Spleen (tissue), 7 donors: ENCODE measurements at regions not wholly inside any gene's neighbourhood (a gene's known extent, or its start where the extent isn't known, plus 50 kb on each side); places are given as distances from the start of the nearest gene placed in this dataset.

Source experiments
- POLR2A ChIP-seq, 3 donors: fragments of 450-650 bp; IDR thresholded peaks; one replicate each; pipeline ENCODE4 v1.5.1; 2017; ENCODE audit warnings: antibody characterized with exemption in 3 of 3, mild to moderate bottlenecking in 1 of 3
- POLR2AphosphoS5 ChIP-seq, 3 donors: sonication (generic); formaldehyde crosslinking; IDR thresholded peaks; one replicate each; pipeline ENCODE4 v1.5.1; 2017; ENCODE audit warnings: antibody characterized with exemption in 3 of 3
- TF ChIP-seq, protein P1 (sequence below), 11 experiments: fragments of 200-600 bp in 7 of 11; fragments of 450-650 bp in 4 of 11; sonication (generic) in 4 of 11; IDR thresholded peaks in 8 of 11; conservative IDR thresholded peaks in 3 of 11; 1 replicate in 7 of 11; 2 replicates in 4 of 11; pipeline versions ENCODE4 v1.4.0 to v1.8.0; 2016 to 2021; ENCODE audit warnings: antibody characterized with exemption in 11 of 11, inconsistent platforms in 4 of 11, mild to moderate bottlenecking in 1 of 11
- donor health status: DM: no; HTN: no; CAD: no; lungs with moderate emphysema.
- donor health status: DM: no; HTN: no; CAD: no.
- donor health status: DM: no; HTN: no; CAD: no.

DNA sequence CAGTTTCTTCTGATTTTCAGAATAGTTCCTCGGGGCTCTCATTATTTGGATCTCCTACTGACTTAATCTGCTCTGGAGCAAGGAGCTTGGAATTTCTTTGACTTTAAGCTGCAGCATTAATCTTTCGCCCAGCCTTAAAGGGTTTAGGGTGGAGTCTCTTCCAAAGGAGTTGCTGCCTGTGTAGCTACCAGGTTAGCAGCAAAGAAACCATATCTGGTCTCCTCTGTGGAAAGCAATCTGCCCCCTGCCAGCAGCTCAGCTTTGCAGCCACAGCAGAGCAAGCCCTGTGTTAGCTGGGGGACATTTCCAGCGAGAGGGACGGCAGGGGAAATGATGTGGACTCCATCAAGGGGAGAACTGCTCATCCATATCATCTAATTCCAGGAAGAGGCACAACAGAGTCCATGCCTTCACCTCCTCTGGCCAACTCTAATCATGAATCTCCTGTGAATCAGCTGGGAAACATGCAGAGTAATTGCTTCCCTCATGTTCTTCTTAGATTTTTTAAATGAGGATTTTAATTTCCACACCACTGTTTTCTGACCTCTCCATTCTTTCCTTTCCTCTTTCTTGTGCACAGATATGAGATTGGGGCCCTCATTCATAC lies 827.6 kb upstream of the CA10 start:
- TF ChIP-seq, protein P1, sequence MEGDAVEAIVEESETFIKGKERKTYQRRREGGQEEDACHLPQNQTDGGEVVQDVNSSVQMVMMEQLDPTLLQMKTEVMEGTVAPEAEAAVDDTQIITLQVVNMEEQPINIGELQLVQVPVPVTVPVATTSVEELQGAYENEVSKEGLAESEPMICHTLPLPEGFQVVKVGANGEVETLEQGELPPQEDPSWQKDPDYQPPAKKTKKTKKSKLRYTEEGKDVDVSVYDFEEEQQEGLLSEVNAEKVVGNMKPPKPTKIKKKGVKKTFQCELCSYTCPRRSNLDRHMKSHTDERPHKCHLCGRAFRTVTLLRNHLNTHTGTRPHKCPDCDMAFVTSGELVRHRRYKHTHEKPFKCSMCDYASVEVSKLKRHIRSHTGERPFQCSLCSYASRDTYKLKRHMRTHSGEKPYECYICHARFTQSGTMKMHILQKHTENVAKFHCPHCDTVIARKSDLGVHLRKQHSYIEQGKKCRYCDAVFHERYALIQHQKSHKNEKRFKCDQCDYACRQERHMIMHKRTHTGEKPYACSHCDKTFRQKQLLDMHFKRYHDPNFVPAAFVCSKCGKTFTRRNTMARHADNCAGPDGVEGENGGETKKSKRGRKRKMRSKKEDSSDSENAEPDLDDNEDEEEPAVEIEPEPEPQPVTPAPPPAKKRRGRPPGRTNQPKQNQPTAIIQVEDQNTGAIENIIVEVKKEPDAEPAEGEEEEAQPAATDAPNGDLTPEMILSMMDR (IDR thresholded peaks at IDR 0.05 in 8 of 11, conservative IDR thresholded peaks at IDR 0.05 in 3 of 11) = no peak
- TF ChIP-seq POLR2A (IDR thresholded peaks at IDR 0.05) (no peak), POLR2AphosphoS5 (IDR thresholded peaks at IDR 0.05) (no peak)
